Right lobe of liver (tissue), 4 donors: ENCODE measurements at regions not wholly inside any gene's neighbourhood (a gene's known extent, or its start where the extent isn't known, plus 50 kb on each side); places are given as distances from the start of the nearest gene placed in this dataset.

Experiments
- POLR2A ChIP-seq: fragments of 450-650 bp; IDR thresholded peaks from one replicate; pipeline ENCODE4 v1.6.1; 2017; ENCODE audit warnings: antibody characterized with exemption, mild to moderate bottlenecking
- TF ChIP-seq, protein P1 (sequence below), 4 donors: fragments of 200-600 bp in 3 of 4; fragments of 450-650 bp in 1 of 4; IDR thresholded peaks; one replicate each; pipeline versions ENCODE4 v1.5.1 to v1.8.0; 2016 to 2022; ENCODE audit warnings: antibody characterized with exemption in 4 of 4, mild to moderate bottlenecking in 2 of 4
- donor health status: DM: no; HTN: no; CAD: no.
- donor health status: DM: no; HTN: no; CAD: no.
- donor health status: DM: no; HTN: yes; CAD: no.

DNA sequence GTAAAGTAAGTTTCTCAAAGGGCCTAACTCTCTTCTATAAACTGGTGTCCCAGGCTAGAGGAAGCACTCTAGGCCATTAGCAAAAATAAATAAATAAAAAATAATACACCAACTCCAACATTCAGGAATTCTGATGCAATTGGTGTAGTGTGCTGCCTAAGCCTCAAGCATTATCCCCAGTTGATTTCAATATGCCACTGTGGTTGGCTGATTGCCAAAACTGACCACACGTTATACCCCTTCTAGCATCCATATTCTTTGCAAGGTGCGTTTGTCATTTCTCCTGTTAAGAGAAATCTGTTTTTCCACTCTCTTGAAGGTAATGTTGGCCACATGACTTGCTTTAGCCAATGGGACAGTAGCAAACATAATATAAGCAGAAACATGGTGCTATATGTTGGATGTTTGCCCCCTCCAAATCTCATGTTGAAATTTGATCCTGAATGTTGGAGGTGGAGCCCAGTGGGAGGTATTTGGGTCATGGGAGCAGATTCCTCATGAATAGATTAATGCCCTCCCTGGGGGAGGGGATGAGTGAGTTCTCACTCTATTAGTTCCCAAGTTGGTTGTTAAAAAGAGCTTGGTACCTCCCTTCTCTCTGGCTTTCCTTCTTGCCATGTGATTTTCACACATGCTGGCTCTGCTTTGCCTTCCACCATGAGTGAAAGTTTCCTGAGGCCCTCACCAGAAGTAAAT, 71.9 kb upstream of the PLCB4 start:
- TF ChIP-seq, protein P1, sequence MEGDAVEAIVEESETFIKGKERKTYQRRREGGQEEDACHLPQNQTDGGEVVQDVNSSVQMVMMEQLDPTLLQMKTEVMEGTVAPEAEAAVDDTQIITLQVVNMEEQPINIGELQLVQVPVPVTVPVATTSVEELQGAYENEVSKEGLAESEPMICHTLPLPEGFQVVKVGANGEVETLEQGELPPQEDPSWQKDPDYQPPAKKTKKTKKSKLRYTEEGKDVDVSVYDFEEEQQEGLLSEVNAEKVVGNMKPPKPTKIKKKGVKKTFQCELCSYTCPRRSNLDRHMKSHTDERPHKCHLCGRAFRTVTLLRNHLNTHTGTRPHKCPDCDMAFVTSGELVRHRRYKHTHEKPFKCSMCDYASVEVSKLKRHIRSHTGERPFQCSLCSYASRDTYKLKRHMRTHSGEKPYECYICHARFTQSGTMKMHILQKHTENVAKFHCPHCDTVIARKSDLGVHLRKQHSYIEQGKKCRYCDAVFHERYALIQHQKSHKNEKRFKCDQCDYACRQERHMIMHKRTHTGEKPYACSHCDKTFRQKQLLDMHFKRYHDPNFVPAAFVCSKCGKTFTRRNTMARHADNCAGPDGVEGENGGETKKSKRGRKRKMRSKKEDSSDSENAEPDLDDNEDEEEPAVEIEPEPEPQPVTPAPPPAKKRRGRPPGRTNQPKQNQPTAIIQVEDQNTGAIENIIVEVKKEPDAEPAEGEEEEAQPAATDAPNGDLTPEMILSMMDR (IDR thresholded peaks at IDR 0.05) = no peak
- no peak for TF ChIP-seq POLR2A
